Activated naive CD4-positive, alpha-beta T cell treated with Interleukin-2 at 50 U/mL for 16 hours (primary cell): ENCODE measurements at regions not wholly inside any gene's neighbourhood (a gene's known extent, or its start where the extent isn't known, plus 50 kb on each side); places are given as distances from the start of the nearest gene placed in this dataset.

Source experiments
- DNase-seq: peaks from one replicate; pipeline ENCODE4 v3.0.0-alpha.2; 2020

DNA sequence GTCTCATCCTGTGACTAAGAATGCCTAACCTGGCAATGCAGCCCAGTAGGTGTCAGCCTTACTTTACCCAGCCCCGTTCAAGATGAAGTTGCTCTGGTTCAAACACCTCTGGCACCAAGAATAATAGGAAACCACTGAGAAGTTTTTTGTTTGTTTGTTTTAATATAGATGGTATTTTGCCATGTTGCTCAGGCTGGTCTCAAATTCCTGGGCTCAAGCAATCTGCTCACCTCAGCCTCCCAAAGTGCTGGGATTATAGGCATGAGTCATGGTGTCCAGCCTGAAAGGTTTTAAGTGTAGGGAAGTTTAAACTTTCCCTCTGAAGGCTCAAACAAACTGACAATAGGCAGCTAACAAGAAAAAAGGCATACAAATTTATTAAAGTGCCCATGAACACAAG, 51.2 kb upstream of the ABCC4 start:
- no peak for DNase-seq

DNA sequence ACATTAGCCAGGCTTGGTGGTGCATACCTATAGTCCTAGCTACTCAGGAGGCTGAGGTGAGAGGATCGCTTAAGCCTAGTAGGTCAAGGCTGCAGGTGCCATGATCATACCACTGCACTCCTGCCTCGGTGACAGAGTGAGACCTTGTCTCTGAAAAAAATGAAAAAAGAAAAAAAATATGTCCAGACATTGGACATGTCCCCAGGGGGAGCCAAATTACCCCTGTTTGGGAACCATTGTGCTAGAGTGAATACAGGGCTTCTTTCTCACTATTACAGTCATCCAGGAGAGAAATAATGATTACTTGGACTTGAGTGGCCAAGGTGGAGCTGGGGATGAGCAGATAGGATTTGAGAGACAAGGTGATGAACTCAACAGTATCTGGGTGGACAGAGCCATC, 52.9 kb upstream of the ABCC4 start:
- no peak for DNase-seq

DNA sequence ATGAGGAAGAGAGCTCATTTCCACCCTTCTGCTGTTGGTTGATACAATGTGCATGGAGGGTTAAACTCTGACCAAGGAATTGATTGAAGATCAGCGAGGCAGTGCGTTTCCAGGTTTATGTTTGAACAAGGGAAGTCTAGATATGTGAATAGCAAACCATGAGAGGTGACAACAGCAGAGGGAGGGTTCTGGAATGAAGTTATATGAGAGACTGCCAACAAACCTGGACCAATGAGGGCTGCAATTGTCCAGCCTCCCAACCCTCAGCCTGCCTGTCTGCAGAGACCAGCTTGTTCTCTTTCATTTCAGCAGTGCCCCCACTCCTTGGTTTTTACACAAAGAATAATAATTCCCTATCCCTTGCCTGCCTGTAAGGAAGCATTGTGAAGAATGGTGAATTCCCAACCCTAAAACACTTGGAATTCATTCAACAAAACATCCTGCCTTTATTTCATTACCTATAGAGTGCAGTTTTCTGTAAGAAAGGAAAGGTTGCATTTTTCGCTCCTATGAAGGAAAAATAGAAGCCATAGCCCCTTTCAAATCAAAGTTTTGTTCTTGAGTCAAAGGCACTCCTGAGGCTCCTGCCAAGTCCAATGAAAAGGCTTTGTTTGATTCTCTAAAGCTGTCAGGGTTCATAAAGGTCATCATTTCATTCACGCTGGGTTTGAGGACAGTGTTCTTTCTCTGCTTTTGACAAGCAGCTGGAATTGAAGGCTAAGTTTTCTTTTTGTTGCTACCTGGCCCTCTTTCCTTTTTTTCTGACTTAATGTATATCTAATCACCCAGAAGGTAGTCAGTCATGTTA, 53.6 kb upstream of the ABCC4 start:
- DNase-seq: no peak

DNA sequence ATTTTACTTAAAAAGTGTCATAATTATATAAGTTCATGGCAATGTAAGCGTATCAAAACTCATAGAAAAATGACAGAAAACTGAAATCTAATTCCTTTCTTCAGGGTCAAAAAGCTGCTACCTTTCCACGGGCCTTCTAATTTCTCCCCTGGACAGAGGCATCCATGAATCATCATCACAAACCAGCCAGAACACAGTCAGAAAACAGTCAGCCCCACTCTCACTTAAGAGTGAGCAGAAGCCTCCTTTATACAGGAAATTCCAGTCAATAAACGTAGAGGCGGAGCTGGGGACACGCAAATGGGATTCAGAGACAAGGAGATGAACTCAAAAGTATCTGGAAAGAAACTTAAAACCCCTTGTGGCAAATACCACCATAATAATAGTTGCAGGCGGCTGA, 54.2 kb upstream of the ABCC4 start:
- DNase-seq: no peak

DNA sequence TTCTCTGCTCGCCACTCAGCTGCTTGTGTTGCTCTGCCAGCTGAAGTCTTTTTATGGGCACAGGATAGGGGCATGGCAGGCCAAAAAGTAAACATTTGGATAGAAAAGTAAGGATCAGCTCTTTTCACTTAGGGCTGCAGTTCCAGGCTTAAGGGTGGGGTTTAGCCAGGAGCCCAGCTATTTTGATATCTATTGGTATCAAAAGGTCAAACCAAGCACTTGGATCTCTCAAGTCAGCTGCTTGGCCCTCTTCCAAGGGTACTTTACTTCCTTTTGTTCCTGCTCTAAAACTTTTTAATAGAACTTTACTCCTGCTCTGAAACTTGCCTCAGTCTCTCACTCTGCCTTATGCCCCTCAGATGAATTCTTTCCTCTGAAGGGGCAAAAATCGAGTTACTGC, 55.7 kb upstream of the ABCC4 start:
- no peak for DNase-seq

DNA sequence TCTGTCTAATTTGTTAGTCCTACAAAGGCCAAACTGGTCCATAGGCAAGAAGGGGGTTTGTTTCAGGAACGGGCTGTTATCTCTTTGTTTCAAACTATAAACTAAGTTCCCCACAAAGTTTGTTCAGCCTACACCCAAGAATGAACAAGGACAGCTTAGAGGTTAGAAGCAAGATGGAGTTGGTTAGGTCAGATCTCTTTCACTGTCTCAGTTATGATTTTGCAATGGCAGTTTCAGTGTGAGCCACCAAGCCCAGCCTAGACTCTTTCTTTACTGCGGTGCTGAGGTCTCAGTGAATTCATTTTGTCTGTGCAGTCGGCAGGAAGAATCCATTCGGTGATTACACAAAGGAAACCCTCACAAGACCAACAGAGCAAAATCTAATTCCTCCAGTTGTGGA, 56.6 kb upstream of the ABCC4 start:
- no peak for DNase-seq

DNA sequence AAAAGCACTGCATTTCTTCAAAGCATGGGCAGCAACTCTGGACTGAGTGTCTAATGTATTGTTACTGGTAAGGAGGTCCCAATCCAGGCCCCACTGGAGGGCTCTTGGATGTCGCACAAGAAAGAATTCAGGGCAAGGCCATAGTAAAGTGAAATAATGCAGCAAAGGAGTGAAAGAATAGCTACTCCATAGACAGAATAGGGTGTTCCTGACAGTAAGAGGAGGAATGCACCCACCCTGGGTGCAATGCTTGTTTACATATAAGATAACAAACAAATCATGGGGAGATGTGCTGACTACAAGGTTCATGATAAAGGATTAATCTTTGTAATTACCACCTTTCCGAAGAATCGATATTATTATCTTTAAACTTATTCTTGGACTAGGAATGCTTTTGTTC, 58.8 kb upstream of the ABCC4 start:
- DNase-seq: no peak

DNA sequence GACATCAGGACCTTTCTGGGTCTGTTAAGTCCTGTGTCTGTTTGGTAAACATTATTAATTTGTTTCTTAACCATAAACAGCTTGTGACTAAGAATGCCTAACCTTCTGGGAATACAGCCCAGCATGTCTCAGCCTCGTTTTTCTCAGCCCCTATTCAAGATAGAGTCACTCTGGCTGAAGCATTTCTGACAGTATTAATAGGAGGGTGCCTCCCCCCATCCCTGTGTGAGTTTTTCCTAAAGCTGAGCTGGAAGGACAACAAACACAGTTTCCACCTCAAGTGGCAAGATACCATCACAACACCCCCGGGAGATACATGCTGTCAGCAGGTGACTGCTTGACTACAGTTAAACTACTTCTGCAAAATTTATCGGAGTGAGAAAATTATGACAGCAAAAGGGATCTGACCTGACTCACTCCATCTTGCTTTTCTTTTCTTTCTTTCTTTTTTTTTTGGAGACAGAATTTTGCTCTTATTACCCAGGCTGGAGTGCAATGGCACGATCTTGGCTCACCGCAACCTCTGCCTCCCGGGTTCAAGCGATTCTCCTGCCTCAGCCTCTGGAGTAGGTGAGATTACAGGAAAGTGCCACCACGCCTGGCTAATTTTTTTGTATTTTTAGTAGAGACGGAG, 59.3 kb upstream of the ABCC4 start:
- DNase-seq: no peak

DNA sequence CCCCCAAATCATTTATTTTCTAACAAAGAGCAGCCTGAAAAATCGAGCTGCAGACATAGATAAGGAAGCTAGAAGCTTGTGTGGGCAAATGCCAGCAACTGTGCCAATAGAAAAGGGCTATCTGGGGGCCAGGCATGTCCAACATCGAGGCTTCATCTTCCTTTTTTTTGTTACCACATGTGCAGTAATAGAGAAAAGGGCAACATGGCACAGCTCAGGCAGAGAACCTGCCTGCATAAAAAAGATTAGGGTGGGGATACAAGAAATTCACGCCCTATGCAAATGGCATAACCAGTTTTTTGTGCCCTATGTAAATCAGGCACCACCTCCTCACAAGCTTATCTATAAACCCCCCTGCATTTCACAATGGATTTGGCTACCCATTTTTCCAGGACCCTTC, 60.4 kb upstream of the ABCC4 start:
- no peak for DNase-seq

DNA sequence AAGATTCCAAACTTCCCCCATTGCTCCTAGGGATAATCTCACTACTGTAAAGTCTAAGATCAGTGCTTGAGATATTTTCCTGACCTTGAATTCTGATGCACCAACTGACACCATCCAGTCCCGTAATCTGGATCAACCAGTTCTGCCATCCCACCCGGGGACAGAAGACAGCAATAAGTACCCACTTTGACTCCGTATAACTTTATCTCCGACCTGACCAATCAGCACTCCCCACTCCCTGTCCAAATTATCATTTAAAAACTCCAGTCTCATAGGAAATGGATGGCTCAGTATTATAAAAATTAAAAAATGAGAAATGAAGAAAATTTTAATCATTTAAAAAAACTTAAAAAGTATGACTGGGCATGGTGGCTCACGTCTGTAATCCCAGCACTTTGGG, 61.4 kb upstream of the ABCC4 start:
- DNase-seq: no peak

DNA sequence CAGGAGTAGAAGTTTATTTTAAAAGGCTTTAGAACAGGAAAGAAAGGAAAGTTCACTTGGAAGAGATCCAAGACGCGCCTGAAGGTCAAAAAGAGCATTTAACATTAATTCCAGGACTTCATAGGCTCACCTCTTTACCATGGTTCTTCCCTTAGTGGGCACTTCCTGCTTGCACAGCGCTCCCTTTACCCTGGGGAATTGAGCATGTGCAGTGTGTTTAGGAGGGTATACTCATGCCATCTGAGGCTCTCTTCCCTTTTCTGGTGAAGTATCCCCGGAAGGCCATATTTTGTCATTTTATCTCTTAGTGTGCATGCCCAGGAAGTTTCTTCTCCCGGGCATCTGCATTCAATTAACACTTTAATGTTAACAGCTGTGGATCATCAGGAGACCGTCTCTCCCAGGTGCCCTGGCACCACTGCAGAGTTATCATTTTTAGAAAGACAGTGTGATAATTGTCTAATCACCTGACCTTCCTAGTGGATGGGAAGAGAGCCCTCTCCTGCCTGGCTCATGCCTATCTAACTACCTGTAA, 66.1 kb upstream of the ABCC4 start:
- no peak for DNase-seq

DNA sequence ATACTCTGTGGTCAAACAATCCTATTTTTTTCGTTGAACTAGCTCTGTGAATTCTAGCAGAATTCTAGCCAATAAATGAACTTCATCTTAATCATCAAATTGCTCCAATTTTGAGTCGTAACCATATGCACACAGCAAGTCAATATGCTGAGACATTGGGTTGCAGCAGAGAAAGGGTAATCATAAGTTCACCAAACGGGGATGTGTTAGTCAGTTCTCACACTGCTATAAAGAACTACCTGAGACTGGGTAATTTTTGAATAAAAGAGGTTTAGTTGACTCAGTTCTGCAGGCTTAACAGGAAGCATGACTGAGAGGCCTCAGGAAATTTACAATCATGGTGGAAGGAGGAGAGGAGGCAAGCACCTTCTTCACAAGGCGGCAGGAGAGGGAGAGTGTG, 67.7 kb upstream of the ABCC4 start:
- DNase-seq: no peak

DNA sequence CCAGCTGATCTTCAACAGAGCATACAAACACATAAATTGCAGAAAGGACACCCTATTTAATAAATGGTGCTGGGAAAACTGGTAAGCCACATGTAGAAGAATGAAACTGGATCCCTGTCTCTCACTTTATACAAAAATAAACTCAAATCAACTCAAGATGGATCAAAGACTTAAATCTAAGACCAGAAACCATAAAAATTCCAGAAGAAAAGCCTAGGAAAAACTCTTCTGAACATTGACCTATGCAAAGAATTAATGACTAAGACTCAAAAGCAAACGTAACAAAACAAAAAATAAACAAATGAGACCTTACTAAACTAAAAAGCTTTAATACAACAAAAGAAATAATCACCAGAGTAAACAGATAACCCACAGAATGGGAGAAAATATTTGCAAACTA, 74.5 kb upstream of the ABCC4 start:
- no peak for DNase-seq

DNA sequence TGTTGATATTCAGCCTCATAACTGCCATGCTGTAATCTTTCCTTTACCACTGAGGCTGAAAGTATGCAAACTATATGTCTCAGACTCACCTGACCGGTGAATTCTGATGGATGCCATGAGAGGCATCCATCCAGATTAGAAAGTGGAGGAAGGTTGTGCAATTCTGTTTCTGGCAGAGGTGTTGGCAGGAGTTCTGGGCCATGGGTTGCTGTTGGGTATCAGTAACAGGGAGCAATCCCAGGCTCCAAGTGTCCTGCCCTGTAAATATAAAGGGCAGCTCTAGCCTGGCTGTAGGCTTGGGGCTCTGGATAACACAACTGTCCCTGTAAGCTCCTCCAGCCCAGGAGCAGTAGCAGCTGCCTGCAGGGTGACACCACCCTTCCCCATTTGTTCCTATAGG, 77.4 kb upstream of the ABCC4 start:
- no peak for DNase-seq

DNA sequence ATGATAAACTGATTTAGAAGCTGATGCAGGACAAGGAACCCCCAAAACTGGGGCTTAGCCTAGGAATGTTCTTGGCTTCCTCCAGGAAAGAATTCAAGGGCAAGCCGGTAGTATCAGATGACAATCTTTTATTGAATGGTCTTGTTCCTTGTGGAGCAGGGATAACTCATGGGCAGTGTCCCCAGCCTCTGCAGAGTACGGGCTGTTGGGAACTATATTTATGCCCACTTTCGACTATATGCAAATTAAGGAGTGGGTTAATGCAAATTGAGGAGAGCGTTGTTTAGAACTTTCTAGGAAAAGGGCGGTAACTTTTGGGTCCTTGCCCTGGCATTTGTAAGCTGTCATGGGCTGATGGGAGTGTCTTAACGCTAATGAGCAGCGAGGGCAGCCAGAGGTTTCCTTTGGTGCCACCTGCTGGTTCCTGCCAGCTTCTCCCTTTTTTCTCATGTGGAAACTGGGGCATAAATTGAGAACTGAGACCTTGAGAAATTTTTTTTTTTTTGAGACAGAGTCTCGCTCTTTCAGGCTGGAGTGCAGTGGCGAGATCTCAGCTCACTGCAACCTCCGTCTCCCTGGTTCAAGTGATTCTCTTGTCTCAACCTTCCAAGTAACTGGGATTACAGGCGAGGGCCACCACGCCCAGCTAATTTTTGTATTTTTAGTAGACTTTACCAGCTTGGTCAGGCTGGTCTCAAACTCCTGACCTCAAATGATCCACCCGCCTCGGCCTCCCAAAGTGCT, 79.4 kb upstream of the ABCC4 start:
- peak; percentile 69 for DNase-seq

DNA sequence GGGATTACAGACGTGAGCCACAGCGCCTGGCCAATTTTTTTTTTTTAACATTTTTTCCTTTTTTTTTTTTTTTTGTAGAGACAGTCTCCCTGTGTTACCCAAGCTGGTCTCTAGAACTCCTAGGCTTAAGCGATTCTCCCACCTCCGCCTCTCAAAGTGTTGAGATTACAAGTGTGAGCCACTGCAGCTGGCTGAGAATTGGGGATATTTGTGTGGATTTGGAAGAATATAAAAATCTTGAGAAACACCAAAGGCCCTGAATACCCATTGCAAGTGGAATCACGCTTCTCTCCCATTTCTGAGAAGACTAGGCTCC, 79.9 kb upstream of the ABCC4 start:
- DNase-seq: no peak

DNA sequence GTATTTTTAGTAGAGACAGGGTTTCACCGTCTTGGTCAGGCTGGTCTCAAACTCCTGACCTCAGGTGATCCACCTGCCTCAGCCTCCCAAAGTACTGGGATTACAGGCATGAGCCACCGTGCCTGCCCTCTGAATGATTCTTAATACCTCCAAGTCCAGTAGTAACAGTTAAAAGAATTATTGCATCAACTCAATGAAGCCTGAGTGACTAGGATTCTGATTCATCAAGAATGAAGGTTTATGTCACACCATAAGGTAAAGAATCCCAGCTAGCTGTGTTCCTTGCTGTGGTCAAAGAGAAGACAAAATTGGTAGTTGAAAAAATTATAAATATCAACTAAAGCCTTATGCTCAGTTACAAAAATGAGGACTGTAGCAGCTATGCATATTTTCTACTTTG, 81.2 kb upstream of the ABCC4 start:
- no peak for DNase-seq

DNA sequence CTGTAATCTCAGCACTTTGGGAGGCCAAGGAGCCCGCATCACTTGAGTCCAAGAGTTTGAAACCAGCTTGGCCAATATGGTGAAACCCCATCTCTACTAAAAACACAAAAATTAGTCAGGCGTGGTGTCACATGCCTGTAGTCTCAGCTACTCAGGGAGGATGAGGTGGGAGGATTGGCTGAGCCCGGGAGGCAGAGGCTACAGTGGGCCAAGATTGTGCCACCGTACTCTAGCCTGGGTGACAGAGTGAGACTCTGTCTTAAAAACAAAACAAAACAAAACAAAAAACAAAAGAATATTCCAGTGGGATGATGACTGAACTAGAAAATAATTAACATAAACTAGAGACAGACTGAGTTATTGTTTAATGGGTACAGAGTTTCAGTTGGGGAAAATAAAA, 81.7 kb upstream of the ABCC4 start:
- no peak for DNase-seq

DNA sequence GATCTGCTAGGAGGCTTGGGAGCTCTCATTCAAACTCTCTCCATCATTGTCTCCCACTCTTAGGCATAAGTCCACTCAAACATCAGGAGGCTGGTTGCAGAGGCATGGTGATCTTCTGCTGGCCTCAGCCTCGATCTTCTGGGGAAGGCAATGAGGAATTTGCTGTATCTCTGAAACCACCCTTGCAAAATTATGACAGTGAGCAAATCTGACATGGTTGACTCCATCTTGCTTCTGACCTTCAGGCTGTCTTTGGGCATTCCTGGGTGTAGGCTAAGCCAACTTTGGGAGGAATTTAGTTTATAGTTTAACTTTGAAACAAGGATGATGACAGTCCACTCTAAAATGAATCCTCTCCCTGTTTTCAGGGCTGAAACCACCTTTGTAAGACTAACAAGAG, 84.1 kb upstream of the ABCC4 start:
- no peak for DNase-seq

DNA sequence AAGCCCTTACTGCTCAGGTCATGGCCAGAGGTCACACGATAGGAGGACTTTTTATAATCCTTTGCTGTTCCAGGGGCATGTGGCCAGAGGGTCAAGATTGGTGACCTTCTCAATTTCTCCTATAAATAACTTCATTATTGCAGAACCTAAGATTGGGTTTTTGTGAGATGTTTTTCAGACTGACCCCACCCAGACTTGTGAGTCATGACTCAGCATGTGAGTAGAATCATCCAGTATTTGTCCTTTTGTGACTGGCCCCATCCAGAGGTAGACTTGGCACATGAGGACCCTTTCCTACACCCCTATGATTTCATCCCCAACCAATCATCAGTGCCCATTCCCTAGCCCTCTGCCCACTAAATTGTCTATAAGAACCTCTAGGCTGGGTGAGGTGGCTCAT, 84.5 kb upstream of the ABCC4 start:
- DNase-seq: no peak

DNA sequence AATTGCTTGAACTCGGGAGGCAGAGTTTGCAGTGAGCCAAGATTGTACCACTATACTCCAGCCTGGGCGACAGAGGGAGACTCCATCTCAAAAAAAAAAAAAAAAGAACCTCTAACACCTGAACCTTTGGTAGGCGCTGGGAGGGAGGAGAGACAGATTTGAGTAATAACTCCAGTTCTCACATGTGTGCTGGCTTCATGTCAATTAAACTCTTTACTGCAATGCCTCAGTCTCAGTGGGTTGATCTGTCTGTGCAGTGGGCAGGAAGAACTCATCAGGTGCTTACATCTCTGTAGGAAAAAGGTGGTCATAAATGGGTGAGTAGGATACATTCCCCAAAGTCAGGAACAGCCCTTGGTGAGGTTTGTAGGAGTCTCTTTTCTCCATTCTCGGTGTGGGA, 85.1 kb upstream of the ABCC4 start:
- no peak for DNase-seq

DNA sequence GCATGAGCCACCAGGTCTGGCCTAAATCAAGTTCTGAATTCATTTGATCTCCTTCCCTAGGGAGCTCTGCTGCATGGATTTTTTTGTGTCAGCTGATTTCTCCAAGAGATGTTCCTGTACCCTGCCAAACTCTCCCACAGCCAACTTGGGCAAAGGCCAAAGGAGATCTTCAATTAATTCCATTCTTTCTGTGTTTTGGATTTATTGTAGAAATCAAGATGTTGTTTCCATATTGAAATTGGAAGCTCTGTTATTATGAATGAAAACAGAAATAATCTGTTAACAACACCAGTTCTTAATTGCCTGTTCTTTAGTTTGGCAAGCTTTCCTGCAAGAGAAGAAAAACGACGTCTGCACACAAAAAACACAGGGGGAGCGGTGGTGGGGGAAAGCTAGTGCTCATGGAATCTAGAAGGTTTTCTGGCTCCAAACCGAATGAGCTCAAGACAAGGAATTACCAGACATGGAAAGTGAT, 86.5 kb upstream of the ABCC4 start:
- DNase-seq: no peak

DNA sequence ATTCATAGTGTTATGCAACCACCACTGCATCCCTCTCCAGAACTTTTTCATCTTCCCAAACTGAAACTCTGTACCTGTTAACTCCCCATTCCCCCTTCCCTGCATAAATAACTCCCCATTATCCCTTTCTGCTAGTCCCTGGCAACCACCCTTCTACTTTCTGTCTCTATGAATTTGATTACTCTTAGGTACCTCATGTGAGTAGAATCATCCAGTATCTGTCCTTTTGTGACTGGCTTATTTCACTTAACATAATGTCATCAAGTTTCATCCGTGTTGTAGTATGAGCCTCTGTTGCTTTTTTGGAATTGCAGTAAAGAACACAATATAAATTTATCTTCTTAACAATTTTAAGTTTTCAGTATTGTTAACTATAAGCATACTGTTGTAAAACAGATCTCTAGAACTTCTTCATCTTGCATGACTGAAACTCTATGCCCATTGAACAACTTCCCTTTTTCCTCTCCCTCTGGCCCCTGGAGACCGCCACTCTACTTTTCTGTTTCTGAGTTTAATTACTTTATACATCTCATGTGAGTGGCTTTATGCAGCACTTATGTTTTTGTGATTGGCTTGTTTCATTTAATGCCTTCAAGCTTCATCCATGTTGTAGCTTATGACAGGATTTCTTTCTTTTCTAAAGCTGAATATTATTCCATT, 87.3 kb upstream of the ABCC4 start:
- no peak for DNase-seq

DNA sequence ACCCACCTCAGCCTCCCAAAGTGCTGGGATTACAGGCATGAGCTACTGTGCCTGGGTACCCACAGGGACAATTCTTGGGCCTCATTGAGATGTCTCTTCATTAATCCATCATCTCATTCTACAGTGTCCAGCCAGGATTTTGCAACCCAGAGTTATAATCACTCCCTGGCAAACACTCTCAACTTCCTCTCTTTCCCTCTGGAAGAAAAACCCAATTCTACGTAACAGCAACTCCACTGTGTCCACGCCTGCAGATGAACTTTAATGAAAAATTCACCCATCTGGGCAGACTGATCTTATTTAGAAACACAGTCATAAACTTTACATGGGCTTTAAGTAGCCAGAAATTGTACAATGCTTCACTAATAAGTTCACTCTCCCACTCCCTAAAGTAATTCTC, 90.1 kb upstream of the ABCC4 start:
- no peak for DNase-seq
